ENCODE measurements at regions not wholly inside any gene's neighbourhood (a gene's known extent, or its start where the extent isn't known, plus 50 kb on each side); places are given as distances from the start of the nearest gene placed in this dataset.

- H3K4me3 ChIP-seq (ENCODE audit: low read depth, low read length), result no peak overlapping the region
- TF ChIP-seq CTCF (IDR thresholded peaks at IDR 0.05; ENCODE audit: insufficient read depth, low read depth, low read length, missing control alignments), result no peak
- DNase-seq (ENCODE audit: low read depth), result no peak
These were observed 508.5 kb downstream of the KLF12 start for GRCh38 chr13:73625562-73626339.

- no peak for DNase-seq (ENCODE audit: low read depth)
- no peak overlapping the region for H3K4me3 ChIP-seq (ENCODE audit: low read depth, low read length)
- no peak for TF ChIP-seq CTCF (IDR thresholded peaks at IDR 0.05; ENCODE audit: insufficient read depth, low read depth, low read length, missing control alignments)
These were observed 510.9 kb downstream of the KLF12 start for GRCh38 chr13:73623281-73623680.

- no peak for DNase-seq (ENCODE audit: low read depth)
- TF ChIP-seq CTCF (IDR thresholded peaks at IDR 0.05; ENCODE audit: insufficient read depth, low read depth, low read length, missing control alignments), result no peak
These were observed 511.8 kb downstream of the KLF12 start for GRCh38 chr13:73622381-73622780.

GRCh38 chr13:73618275-73618865, 515.8 kb downstream of the KLF12 start:
- no peak for TF ChIP-seq CTCF (IDR thresholded peaks at IDR 0.05; ENCODE audit: insufficient read depth, low read depth, low read length, missing control alignments)
- DNase-seq (ENCODE audit: low read depth), result no peak
- H3K4me3 ChIP-seq (ENCODE audit: low read depth, low read length), result no peak overlapping the region

More at GRCh38 chr13:73622381-73622780, 511.8 kb downstream of the KLF12 start:
- H3K4me3 ChIP-seq (ENCODE audit: low read depth, low read length), result no peak overlapping the region

GRCh38 chr13:73616861-73617260, 517.3 kb downstream of the KLF12 start:
- no peak for DNase-seq (ENCODE audit: low read depth)
- H3K4me3 ChIP-seq (ENCODE audit: low read depth, low read length), result no peak overlapping the region
- TF ChIP-seq CTCF (IDR thresholded peaks at IDR 0.05; ENCODE audit: insufficient read depth, low read depth, low read length, missing control alignments), result no peak

GRCh38 chr13:73610799-73611592, 523.2 kb downstream of the KLF12 start:
- no peak overlapping the region for H3K4me3 ChIP-seq (ENCODE audit: low read depth, low read length)
- TF ChIP-seq CTCF (IDR thresholded peaks at IDR 0.05; ENCODE audit: insufficient read depth, low read depth, low read length, missing control alignments), result no peak
- DNase-seq (ENCODE audit: low read depth), result no peak

Measured in GM12865 (cell line).